ENCODE measurements at regions not wholly inside any gene's neighbourhood (a gene's known extent, or its start where the extent isn't known, plus 50 kb on each side); places are given as distances from the start of the nearest gene placed in this dataset.

DNA sequence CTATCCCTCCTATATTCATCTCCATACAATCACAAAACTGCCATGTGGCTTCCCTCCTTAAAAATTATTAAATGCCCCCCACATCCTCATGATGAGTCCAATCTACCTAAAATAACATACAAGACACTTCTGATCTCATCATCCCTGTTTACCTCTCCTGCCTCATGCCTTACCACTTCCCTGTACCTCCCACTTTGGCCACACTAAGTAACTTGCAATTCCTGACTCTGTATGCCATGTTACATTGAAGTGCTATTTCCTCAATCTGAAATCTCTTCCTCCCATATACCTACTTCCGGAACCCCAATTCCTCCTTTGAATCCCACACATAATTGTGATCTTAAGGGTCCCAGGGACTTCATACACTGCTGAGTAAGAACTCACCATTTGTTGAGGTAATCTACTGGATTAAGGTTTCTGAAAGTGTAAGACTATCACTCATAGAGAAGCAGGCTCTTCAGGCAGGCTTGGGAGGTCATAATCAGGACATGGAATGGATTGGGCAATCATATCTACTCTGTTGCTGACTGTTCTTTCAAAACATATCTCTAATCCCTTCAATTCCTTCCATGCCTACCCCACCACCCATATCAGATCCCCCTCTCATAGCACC lies 117.6 kb upstream of the PLEKHG7 start:
- TF ChIP-seq POLR2A (IDR thresholded peaks at IDR 0.05) (no peak), CTCF (IDR thresholded peaks at IDR 0.05) (no peak)

Data from thyroid gland (tissue), 4 donors.